Thyroid gland (tissue), 4 donors: ENCODE measurements at regions not wholly inside any gene's neighbourhood (a gene's known extent, or its start where the extent isn't known, plus 50 kb on each side); places are given as distances from the start of the nearest gene placed in this dataset.

Experiments
- DNase-seq, 2 donors: peaks; one replicate each; pipeline ENCODE4 v3.0.0-alpha.2; 2019
- H3K27ac ChIP-seq, 3 donors: fragments of 200-600 bp; sonication (generic); 1 replicate in 2 of 3; 2 replicates in 1 of 3; pipeline ENCODE4 v1.5.1; 2016 to 2019; ENCODE audit warnings: mild to moderate bottlenecking in 1 of 3, moderate library complexity in 1 of 3
- H3K27me3 ChIP-seq: fragments of 200-600 bp; sonication (generic); one replicate; pipeline ENCODE4 v1.5.1; 2019
- H3K36me3 ChIP-seq, 2 donors: fragments of 200-600 bp; sonication (generic); one replicate each; pipeline ENCODE4 v1.5.1; 2016 to 2019
- H3K4me1 ChIP-seq, 2 donors: fragments of 200-600 bp; sonication (generic); one replicate each; pipeline ENCODE4 v1.5.1; 2017 to 2019
- H3K4me3 ChIP-seq, 3 donors: fragments of 200-600 bp; sonication (generic); replicated peaks in 1 of 3; 1 replicate in 2 of 3; 2 replicates in 1 of 3; pipeline ENCODE4 v1.5.1; 2016; ENCODE audit warnings: mild to moderate bottlenecking in 1 of 3
- H3K9me3 ChIP-seq: fragments of 200-600 bp; sonication (generic); one replicate; pipeline ENCODE4 v1.5.1; 2017
- CTCF ChIP-seq, 6 experiments: fragments of 200-600 bp in 3 of 6; fragments of 450-650 bp in 3 of 6; sonication (generic) in 3 of 6; IDR thresholded peaks; one replicate each; pipeline ENCODE4 v1.5.1; 2016 to 2019; ENCODE audit warnings: antibody characterized with exemption in 6 of 6, mild to moderate bottlenecking in 2 of 6, inconsistent platforms in 1 of 6, moderate library complexity in 1 of 6
- POLR2A ChIP-seq, 2 donors: fragments of 450-650 bp; IDR thresholded peaks; one replicate each; pipeline ENCODE4 v1.6.1; 2017; ENCODE audit warnings: antibody characterized with exemption in 2 of 2, mild to moderate bottlenecking in 2 of 2, moderate library complexity in 1 of 2
- WGBS, 2 donors: methylation state at CpG; one replicate each; pipeline ENCODE4 v1.1.5; 2017; 5-methylcytosine and 5-hydroxymethylcytosine counted together
- intact Hi-C: fragments of 100-400 bp; cut with DNase I; formaldehyde crosslinking; loops from one replicate; pipeline ENCODE4 v1.15.1; 2023

DNA sequence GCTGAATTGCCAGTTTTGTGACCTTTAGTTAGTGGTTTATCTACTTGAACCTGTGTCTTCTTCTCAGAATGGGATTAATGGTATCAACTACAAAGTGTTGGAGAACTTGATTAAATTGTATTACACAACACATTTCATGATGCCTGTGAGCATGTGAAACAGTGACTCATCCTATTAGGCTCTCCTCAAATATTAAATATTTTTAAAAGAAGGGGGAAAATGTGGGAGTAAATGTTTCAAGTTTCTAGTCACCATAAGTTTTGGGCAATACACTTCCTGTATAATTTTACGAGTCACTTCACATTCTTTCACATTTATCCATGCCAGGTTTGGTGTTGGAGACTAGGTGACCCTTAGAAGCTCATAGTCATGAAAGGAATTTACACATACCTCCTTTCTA lies 147.0 kb downstream of the HS3ST1 start:
- WGBS, 2 donors = 79 to 80% methylated on average over 1 of the region's 1 CpG
- no peak overlapping the region for H3K4me3 ChIP-seq
- H3K27me3 ChIP-seq = no peaks in the 10 kb centered on the region
- no peaks in the 10 kb centered on the region for H3K4me1 ChIP-seq
- TF ChIP-seq CTCF (IDR thresholded peaks at IDR 0.05) = no peak
- no peak for TF ChIP-seq POLR2A (IDR thresholded peaks at IDR 0.05)
- no peak overlapping the region for H3K27ac ChIP-seq
- intact Hi-C loops = no loop called here
- H3K36me3 ChIP-seq = no peaks in the 10 kb centered on the region
- no peak for DNase-seq
- H3K9me3 ChIP-seq = no peaks in the 10 kb centered on the region

DNA sequence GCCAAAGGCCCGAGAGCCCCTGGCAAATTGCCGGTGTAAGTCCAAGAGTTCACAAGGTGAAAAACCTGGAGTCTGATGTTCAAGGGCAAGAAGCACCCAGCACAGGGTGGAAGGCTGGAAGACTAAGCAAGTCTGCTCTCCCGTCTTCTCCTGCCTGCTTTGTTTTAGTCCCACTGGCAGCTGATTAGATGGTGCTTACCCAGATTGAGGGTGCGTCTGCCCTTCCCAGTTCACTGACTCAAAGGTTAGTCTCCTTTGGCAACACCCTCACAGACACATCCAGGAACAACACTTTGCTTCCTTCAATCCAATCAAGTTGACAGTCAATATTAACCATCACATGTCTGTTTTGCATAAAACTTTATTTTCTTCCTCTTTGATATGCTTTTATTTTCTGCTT lies 157.4 kb downstream of the HS3ST1 start:
- H3K27me3 ChIP-seq = no peaks in the 10 kb centered on the region
- WGBS, 2 donors = 54 to 64% methylated on average over 4 of the region's 4 CpGs
- no peak overlapping the region for H3K4me3 ChIP-seq
- TF ChIP-seq POLR2A (IDR thresholded peaks at IDR 0.05) = no peak
- TF ChIP-seq CTCF (IDR thresholded peaks at IDR 0.05) = no peak
- H3K36me3 ChIP-seq = no peaks in the 10 kb centered on the region
- intact Hi-C loops = no loop called here
- peak in 1 of 2 donors; percentile 4 for DNase-seq
- H3K27ac ChIP-seq = no peak overlapping the region
- no peaks in the 10 kb centered on the region for H3K9me3 ChIP-seq
- no peaks in the 10 kb centered on the region for H3K4me1 ChIP-seq

DNA sequence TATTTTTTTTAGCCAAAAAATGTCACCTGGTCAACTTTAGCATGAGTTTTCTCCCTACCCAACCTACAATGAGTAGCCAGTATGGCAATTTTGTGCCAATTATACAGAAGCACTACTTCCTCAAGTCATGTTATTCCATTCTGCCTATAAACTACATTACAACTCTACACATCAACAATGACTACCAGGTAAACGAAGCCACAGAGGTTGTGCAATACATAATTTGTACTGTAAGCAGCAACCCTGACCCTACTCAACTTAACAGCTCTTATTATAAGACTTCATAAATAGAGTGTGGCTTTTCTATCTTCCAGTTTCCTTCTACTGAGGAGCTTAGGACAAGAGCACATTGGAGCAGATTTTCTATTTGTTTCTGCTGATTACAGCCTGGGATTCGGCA lies 160.5 kb downstream of the HS3ST1 start:
- Histone ChIP-seq H3K4me1 (no peaks in the 10 kb centered on the region), H3K27ac (no peak overlapping the region), H3K36me3 (no peaks in the 10 kb centered on the region), H3K27me3 (no peaks in the 10 kb centered on the region), H3K4me3 (no peak overlapping the region), H3K9me3 (no peaks in the 10 kb centered on the region)
- intact Hi-C loops = no loop called here
- no peak for TF ChIP-seq CTCF (IDR thresholded peaks at IDR 0.05)
- no peak for TF ChIP-seq POLR2A (IDR thresholded peaks at IDR 0.05)
- 78 to 87% methylated on average over 2 of the region's 2 CpGs for WGBS, 2 donors
- DNase-seq = no peak

DNA sequence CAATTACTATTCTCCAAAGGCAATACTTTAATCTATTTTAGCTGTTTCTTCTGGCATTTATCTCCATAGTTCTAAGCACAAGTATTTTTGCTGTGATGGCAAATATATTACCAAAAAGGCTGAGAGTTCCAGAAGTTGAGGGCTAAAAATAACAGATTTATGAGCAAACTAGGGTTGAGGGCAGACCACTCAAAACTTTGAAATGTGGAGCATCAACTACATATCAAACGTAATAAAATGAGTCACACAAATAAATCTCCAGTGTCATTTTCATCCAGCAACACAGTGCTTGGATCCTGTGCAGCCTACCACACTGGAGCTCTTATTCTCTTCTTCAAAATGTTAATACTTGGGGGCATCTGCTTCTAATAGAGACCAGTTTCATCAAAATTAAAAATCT lies 163.9 kb downstream of the HS3ST1 start:
- TF ChIP-seq CTCF (IDR thresholded peaks at IDR 0.05) (no peak), POLR2A (IDR thresholded peaks at IDR 0.05) (no peak)
- no peak for DNase-seq
- no peaks in the 10 kb centered on the region for H3K27me3 ChIP-seq
- no peaks in the 10 kb centered on the region for H3K36me3 ChIP-seq
- H3K9me3 ChIP-seq = no peaks in the 10 kb centered on the region
- H3K4me3 ChIP-seq = no peak overlapping the region
- H3K4me1 ChIP-seq = no peaks in the 10 kb centered on the region
- 74 to 81% methylated on average over 1 of the region's 1 CpG for WGBS, 2 donors
- no peak overlapping the region for H3K27ac ChIP-seq
- intact Hi-C loops = no loop called here

- no peak overlapping the region for H3K27ac ChIP-seq
- H3K9me3 ChIP-seq = no peaks in the 10 kb centered on the region
- TF ChIP-seq CTCF (IDR thresholded peaks at IDR 0.05) (no peak), POLR2A (IDR thresholded peaks at IDR 0.05) (no peak)
- intact Hi-C loops = no loop called here
- H3K27me3 ChIP-seq = no peaks in the 10 kb centered on the region
- H3K36me3 ChIP-seq = no peaks in the 10 kb centered on the region
- no peaks in the 10 kb centered on the region for H3K4me1 ChIP-seq
- no peak overlapping the region for H3K4me3 ChIP-seq
- DNase-seq = no peak
Measured at GRCh38 chr4:11264346-11264745, 164.3 kb downstream of the HS3ST1 start.
